HG03520 (cell line): ENCODE measurements at regions not wholly inside any gene's neighbourhood (a gene's known extent, or its start where the extent isn't known, plus 50 kb on each side); places are given as distances from the start of the nearest gene placed in this dataset.

ENCODE experiments used
- ATAC-seq: cut with Tn5 transposase; IDR thresholded peaks from one replicate; pipeline ENCODE4 v1.9.1; 2021; ENCODE audit warnings: mild to moderate bottlenecking, moderate library complexity; ENCODE audit not compliant: unreplicated experiment

GRCh38 chr4:136458326-136458725 lies 1074.0 kb downstream of the PCDH18 start:
- ATAC-seq: no peak

DNA sequence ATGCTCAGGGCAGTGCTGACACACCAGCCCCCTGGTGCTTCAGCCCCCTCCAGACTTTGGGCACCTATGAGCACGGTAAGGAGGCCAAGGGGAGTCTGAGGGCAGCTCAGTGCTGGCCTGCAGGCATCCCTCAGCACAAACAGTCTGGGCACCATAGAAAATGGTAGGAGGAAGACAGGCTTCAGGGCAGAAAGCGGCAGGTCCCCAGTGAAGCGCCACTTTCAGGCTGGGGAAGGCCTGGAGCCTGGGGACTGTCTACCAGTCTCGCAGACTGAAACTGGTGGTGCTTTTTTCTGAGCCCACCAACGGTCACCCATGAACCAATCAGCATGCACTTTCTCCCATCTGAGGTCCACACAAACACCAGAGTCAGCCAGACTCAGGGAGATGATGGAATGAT lies 1074.7 kb downstream of the PCDH18 start:
- ATAC-seq: no peak

GRCh38 chr4:136457004-136457403 lies 1075.3 kb downstream of the PCDH18 start:
- no peak for ATAC-seq

GRCh38 chr4:136443006-136443405 lies 1089.3 kb downstream of the PCDH18 start:
- ATAC-seq: no peak

GRCh38 chr4:136442447-136442846 lies 1089.8 kb downstream of the PCDH18 start:
- ATAC-seq: no peak

DNA sequence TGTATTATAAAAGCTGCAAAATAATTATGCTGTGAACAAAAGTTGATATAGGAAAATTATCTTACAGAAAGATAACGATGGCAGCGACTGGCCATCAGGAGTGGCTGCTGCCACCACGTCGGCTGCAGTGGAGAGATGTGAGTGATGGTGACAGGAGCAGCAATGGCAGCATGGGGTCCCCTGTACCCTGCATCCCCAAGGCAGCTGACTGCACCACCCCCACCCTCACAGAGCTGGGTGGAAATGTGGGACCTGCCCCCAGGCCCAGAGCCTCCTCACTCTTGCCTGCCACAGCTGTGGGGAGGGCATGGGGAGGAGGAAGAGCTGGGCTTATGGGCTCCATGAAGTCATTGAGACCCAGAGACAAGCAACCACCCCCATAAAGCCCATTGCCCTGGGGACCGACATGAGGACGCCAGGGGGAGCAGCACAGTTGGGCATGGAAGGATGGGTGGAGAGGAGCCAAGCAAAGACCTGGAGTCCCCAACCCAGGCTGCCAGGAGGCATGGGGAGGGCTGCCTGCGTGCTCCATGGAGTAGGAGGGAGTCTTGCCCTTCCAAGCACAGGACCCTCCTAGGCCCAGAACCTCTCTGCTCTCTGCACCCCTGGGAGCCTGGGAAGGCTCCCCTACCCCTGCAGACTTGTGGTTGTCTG lies 1090.5 kb downstream of the PCDH18 start:
- no peak for ATAC-seq

- no peak for ATAC-seq
These were observed 1093.6 kb downstream of the PCDH18 start for GRCh38 chr4:136438645-136439044.

DNA sequence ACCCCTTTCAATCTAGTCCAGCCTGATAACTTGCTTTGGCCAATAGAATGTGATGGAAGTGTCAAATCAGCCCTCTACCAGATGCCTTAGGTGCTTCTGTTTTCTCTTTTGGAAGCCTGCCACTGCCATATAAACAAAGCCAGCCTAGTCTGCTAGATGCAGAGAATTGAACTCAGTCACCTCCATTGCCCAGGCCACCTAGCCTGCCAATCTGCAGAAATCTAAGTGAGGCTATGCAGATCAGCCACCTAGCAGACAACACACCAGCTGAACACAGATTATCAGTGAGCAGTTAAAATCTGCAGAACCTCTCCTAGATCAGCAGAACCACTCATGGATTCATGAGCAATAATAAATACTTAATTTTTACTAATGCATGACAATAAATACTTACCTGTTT lies 1108.2 kb downstream of the PCDH18 start:
- ATAC-seq: no peak

DNA sequence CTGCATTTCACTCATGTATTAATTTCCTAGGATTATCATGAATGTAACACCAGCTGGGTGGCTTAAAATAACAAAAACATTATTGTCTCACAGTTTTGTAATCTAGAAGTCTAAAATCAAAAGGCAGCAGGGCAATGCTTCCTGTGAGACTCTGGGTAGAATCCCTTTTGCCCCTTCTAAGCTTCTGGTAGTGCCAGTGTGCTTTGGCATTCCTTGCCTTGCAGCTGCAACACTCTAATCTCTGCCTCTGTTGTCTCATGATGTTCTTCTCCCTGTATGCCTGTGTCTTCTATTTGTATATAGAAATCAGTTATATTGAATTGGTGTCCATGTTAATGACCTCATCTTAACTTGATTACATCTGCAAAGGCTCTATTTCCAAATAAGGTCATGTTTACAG lies 1117.3 kb downstream of the PCDH18 start:
- no peak for ATAC-seq

- no peak for ATAC-seq
These were observed 1119.6 kb downstream of the PCDH18 start for GRCh38 chr4:136412708-136413107.

DNA sequence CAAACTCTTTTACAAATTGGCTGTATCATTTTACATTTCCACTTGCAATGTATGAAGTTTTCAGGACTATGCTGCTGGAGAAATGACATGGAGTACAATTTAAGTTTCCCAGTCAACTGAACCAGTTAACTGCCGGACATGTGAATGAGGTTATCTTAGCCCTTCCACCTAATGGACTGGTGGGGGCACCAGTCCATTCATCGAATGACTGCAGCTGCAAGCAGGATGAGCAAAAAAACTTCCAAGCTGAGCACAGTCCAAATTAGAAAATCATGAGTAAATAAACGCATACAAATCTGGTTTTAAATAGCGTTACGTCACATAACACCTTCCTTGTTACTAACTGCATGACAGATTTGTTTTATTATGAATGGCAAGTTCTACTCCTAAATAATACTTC lies 1131.5 kb downstream of the PCDH18 start:
- no peak for ATAC-seq

DNA sequence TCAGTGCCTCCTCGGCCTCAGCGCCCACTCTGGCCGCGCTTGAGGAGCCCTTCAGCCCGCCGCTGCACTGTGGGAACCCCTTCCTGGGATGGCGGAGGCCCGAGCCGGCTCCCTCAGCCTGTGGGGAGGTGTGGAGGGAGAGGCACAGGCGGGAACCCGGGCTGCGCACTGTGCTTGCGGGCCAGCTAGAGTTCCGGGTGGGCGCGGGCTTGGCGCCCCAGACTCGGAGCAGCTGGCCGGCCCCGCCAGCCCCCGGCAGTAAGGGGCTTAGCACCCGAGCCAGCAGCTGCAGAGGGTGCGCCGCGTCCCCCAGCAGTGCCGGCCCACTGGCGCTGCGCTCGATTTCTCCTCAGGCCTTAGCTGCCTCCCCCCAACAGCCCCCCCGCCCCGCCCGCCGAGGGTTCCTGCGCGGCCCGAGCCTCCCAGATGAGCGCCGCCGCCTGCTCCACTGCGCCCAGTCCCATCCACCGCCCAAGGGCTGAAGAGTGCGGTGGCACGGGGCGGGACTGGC lies 1137.0 kb downstream of the PCDH18 start:
- no peak for ATAC-seq

- no peak for ATAC-seq
These were observed 1139.7 kb downstream of the PCDH18 start for GRCh38 chr4:136392576-136392975.

GRCh38 chr4:136390824-136391223 lies 1141.5 kb downstream of the PCDH18 start:
- ATAC-seq: no peak

DNA sequence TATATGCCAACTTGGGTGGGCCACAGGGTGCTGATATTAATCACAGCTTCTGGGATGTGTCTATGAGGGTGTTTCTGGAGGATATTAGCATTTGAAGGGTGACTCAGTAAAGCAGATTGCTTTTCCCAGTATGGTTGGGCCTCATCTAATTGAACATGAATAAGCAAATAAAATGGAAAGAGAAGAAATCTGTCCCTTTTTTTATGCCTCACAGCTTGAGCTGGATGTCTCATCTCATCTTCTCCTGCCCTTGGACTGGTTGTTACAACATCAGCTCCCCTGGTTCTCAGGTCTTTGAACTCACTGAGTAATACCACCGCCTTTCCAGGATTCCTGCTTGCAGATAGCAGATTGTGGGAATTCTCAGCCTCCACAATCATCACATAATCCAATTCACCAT lies 1149.2 kb downstream of the PCDH18 start:
- no peak for ATAC-seq

DNA sequence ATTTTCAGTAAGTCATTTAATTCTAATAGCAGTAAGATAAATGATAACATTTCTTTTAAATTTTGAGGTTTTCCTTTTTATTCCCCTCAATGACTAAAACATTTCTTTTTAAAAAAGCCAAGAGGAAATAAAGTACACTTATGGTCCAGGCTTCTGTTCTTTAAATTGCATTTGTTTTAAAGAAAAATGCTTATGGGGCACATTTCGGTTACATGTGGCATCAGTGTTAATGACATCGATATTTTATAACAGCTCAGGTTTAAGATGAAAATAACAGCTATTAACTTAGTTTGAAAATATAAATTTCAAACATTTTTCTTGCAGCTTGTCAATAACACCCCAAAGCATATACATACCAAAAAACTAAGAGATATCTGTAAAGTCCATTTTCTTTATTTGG lies 1161.1 kb downstream of the PCDH18 start:
- no peak for ATAC-seq

GRCh38 chr4:136369073-136369472 lies 1163.2 kb downstream of the PCDH18 start:
- ATAC-seq: no peak

DNA sequence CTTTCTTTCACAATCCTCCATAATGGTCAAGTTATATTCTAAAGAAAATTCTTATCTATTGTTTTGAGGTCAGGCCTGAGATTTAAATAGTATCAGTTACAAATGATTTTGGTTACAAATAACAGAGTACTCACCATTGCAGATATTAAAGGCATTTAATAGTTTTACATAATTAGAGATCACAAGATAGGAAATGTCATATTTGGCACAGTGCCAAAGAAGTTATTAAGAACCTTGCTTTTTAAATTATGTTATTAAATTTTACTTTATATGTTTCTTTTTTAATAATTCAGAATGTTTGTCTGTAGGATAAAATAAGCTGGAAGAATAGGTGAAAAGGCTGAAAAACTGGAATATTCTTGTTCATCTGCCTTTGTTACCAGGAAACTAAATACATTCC lies 1174.7 kb downstream of the PCDH18 start:
- no peak for ATAC-seq

GRCh38 chr4:136355970-136356369 lies 1176.3 kb downstream of the PCDH18 start:
- no peak for ATAC-seq

DNA sequence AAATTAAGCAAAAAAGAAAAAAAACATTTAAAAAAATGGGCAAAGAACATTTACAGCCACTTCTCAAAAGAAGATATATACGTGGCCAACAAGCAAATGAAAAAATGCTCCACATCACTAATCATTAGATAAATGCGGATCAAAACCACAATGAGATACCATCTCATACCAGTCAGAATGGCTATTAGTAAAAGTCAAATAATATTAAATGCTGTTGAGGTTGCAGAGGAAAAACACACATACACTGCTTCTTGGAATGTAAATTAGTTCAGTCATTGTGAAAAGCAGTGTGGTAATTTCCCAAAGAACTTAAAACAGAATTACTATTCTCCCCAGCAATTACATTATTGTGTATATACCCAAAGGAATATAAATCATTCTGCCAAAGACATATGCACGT lies 1189.0 kb downstream of the PCDH18 start:
- ATAC-seq: no peak

DNA sequence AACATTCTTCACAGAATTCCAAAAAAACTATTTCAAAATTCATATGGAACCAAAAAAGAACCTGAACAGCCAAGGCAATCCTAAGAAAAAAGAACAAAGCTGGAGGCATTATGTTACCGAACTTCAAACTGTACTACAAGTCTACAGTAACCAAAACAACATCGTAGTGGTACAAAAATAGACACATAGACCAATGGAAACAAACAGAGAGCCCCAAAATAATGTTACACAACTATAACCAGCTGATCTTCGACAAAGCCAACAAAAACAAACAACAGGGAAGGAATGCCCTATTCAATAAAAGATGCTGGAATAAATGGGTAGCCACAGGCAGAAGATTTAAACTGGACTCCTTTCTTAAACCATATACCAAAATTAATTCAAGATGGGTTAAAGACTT lies 1189.6 kb downstream of the PCDH18 start:
- ATAC-seq: no peak

DNA sequence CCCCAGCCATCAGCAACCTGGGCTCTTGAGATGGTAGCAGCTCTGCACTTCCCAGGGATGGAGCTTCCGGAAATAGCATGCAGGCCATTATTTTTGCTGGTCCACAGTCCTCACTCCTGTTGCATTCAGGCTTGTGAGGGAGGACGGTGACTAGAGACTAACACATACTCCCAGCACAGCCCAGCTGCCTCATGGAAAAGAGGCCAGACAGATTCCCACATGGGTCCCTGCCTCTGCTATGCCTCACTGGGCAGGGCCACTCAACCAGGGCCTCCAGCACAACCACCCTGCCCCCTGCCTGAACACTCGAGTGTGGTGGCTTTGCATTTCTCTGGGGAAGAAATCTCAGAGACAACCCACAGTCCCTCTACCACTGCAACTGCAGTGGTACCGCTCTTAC lies 1195.1 kb downstream of the PCDH18 start:
- no peak for ATAC-seq

- no peak for ATAC-seq
These were observed 1195.8 kb downstream of the PCDH18 start for GRCh38 chr4:136336479-136336878.
